ENCODE measurements at regions not wholly inside any gene's neighbourhood (a gene's known extent, or its start where the extent isn't known, plus 50 kb on each side); places are given as distances from the start of the nearest gene placed in this dataset.

GRCh38 chr6:143594647-143595046 lies 83.1 kb upstream of the PHACTR2 start:
- no peak for ATAC-seq
- no peak for TF ChIP-seq ZFP3 (CRISPR knock-in tag; IDR thresholded peaks at IDR 0.05)
- no peak for TF ChIP-seq RARB (CRISPR knock-in tag; IDR thresholded peaks at IDR 0.05)
- TF ChIP-seq OSR1 (CRISPR knock-in tag; IDR thresholded peaks at IDR 0.05) = no peak
- TF ChIP-seq ZNF70 (CRISPR knock-in tag; IDR thresholded peaks at IDR 0.05) = no peak
- TF ChIP-seq ZNF8 (CRISPR knock-in tag; IDR thresholded peaks at IDR 0.05) = no peak
- no peak for TF ChIP-seq ISL1 (CRISPR knock-in tag; IDR thresholded peaks at IDR 0.05)
- TF ChIP-seq POU6F1 (CRISPR knock-in tag; IDR thresholded peaks at IDR 0.05; ENCODE audit: borderline replicate concordance, low read depth) = no peak
- TF ChIP-seq CREB5 (CRISPR knock-in tag; IDR thresholded peaks at IDR 0.05; ENCODE audit: low read depth) = no peak
- TF ChIP-seq TCF4 (CRISPR knock-in tag; IDR thresholded peaks at IDR 0.05; ENCODE audit: borderline replicate concordance) = no peak
- no peak for TF ChIP-seq TOX (CRISPR knock-in tag; IDR thresholded peaks at IDR 0.05; ENCODE audit: borderline replicate concordance)

GRCh38 chr6:143592335-143592734 lies 80.8 kb upstream of the FUCA2 start:
- TF ChIP-seq GLIS3 (CRISPR knock-in tag; IDR thresholded peaks at IDR 0.05) = no peak
- no peak for TF ChIP-seq ZNF565 (CRISPR knock-in tag; conservative IDR thresholded peaks at IDR 0.05; ENCODE audit: low read depth)
- TF ChIP-seq POU6F1 (CRISPR knock-in tag; IDR thresholded peaks at IDR 0.05; ENCODE audit: borderline replicate concordance, low read depth) = no peak
- TF ChIP-seq ESRRG (CRISPR knock-in tag; IDR thresholded peaks at IDR 0.05) = no peak
- no peak for TF ChIP-seq CREB5 (CRISPR knock-in tag; IDR thresholded peaks at IDR 0.05; ENCODE audit: low read depth)
- no peak for TF ChIP-seq BACH2 (CRISPR knock-in tag; IDR thresholded peaks at IDR 0.05; ENCODE audit: borderline replicate concordance)
- no peak for TF ChIP-seq CSDC2 (CRISPR knock-in tag; IDR thresholded peaks at IDR 0.05)
- no peak for TF ChIP-seq ZFP3 (CRISPR knock-in tag; IDR thresholded peaks at IDR 0.05)
- no peak for TF ChIP-seq TOX (CRISPR knock-in tag; IDR thresholded peaks at IDR 0.05; ENCODE audit: borderline replicate concordance)
- no peak for TF ChIP-seq ZC3H10 (CRISPR knock-in tag; IDR thresholded peaks at IDR 0.05)
- TF ChIP-seq OSR1 (CRISPR knock-in tag; IDR thresholded peaks at IDR 0.05) = no peak
- no peak for ATAC-seq

GRCh38 chr6:143591441-143591840 lies 79.9 kb upstream of the FUCA2 start:
- TF ChIP-seq PPARA (CRISPR knock-in tag; IDR thresholded peaks at IDR 0.05; ENCODE audit: borderline replicate concordance) = no peak
- TF ChIP-seq ZC3H10 (CRISPR knock-in tag; IDR thresholded peaks at IDR 0.05) = no peak
- TF ChIP-seq ARNTL (CRISPR knock-in tag; IDR thresholded peaks at IDR 0.05; ENCODE audit: borderline replicate concordance, low read depth) = no peak
- TF ChIP-seq RARB (CRISPR knock-in tag; IDR thresholded peaks at IDR 0.05) = no peak
- TF ChIP-seq ZNF8 (CRISPR knock-in tag; IDR thresholded peaks at IDR 0.05) = no peak
- TF ChIP-seq CSRNP3 (CRISPR knock-in tag; IDR thresholded peaks at IDR 0.05) = no peak
- TF ChIP-seq TOX (CRISPR knock-in tag; IDR thresholded peaks at IDR 0.05; ENCODE audit: borderline replicate concordance) = no peak
- no peak for TF ChIP-seq ISL1 (CRISPR knock-in tag; IDR thresholded peaks at IDR 0.05)
- no peak for TF ChIP-seq TSHZ2 (CRISPR knock-in tag; IDR thresholded peaks at IDR 0.05)
- no peak for ATAC-seq
